Cardiac fibroblast (primary cell): ENCODE measurements at regions not wholly inside any gene's neighbourhood (a gene's known extent, or its start where the extent isn't known, plus 50 kb on each side); places are given as distances from the start of the nearest gene placed in this dataset.
A peak's percentile ranks its signal among the peaks of the same experiment; 100 is the strongest.

Experiments used
- DNase-seq, 2 donors: peaks; one replicate each; pipeline versions ENCODE4 v3.0.0 to v3.0.0-alpha.2; 2010; ENCODE audit warnings: low read depth in 2 of 2
- H3K4me3 ChIP-seq, 2 donors: replicated peaks in 1 of 2; 1 replicate in 1 of 2; 2 replicates in 1 of 2; pipeline ENCODE4 v1.5.1; 2011; ENCODE audit warnings: low read depth in 2 of 2, low read length in 2 of 2, mild to moderate bottlenecking in 2 of 2, moderate library complexity in 1 of 2
- CTCF ChIP-seq: IDR thresholded peaks from one replicate; pipeline ENCODE4 v1.5.1; 2011; ENCODE audit warnings: low read depth, mild to moderate bottlenecking, low read length, inconsistent platforms

- H3K4me3 ChIP-seq: no peak overlapping the region
- DNase-seq: no peak
- no peak for TF ChIP-seq CTCF
Measured at GRCh38 chr5:57893926-57894325, 411.3 kb upstream of the ACTBL2 start.

GRCh38 chr5:57891443-57891842 lies 408.8 kb upstream of the ACTBL2 start:
- no peak for TF ChIP-seq CTCF
- DNase-seq: no peak
- no peak overlapping the region for H3K4me3 ChIP-seq

GRCh38 chr5:57889558-57889957 lies 406.9 kb upstream of the ACTBL2 start:
- no peak overlapping the region for H3K4me3 ChIP-seq
- peak; percentile 61 to 65 for DNase-seq
- TF ChIP-seq CTCF: peak; percentile 41

- DNase-seq: peak; percentile 70 to 73
- peak; percentile 67 for TF ChIP-seq CTCF
- no peak overlapping the region for H3K4me3 ChIP-seq
Measured at GRCh38 chr5:57887851-57888621, 405.4 kb upstream of the ACTBL2 start.

- DNase-seq: no peak
- no peak overlapping the region for H3K4me3 ChIP-seq
- no peak for TF ChIP-seq CTCF
Measured at GRCh38 chr5:57884346-57885102, 401.9 kb upstream of the ACTBL2 start.

GRCh38 chr5:57880216-57880615 lies 397.6 kb upstream of the ACTBL2 start:
- no peak for DNase-seq
- no peak for TF ChIP-seq CTCF
- H3K4me3 ChIP-seq: no peak overlapping the region
